ENCODE measurements at regions not wholly inside any gene's neighbourhood (a gene's known extent, or its start where the extent isn't known, plus 50 kb on each side); places are given as distances from the start of the nearest gene placed in this dataset.

GRCh38 chr4:96593422-96593821 is 753.5 kb downstream of the PDHA2 start:
- FAIRE-seq, result no peak

GRCh38 chr4:96598465-96598864 is 758.6 kb downstream of the PDHA2 start:
- no peak for FAIRE-seq

GRCh38 chr4:96599752-96600151 is 759.9 kb downstream of the PDHA2 start:
- FAIRE-seq, result no peak

GRCh38 chr4:96602661-96603060 is 762.8 kb downstream of the PDHA2 start:
- FAIRE-seq, result no peak

- FAIRE-seq, result no peak
Measured at GRCh38 chr4:96603641-96604040, 763.7 kb downstream of the PDHA2 start.

GRCh38 chr4:96606451-96606850 is 766.6 kb downstream of the PDHA2 start:
- FAIRE-seq, result no peak

- FAIRE-seq, result no peak
Measured at GRCh38 chr4:96626023-96626422, 786.1 kb downstream of the PDHA2 start.

GRCh38 chr4:96630839-96631238 is 790.9 kb downstream of the PDHA2 start:
- FAIRE-seq, result no peak

GRCh38 chr4:96637971-96638412 is 798.1 kb downstream of the PDHA2 start:
- FAIRE-seq, result no peak

- FAIRE-seq, result no peak
Measured at GRCh38 chr4:96639932-96640331, 800.0 kb downstream of the PDHA2 start.

- no peak for FAIRE-seq
Measured at GRCh38 chr4:96642490-96642889, 802.6 kb downstream of the PDHA2 start.

- FAIRE-seq, result no peak
Measured at GRCh38 chr4:96646146-96646545, 806.3 kb downstream of the PDHA2 start.

- FAIRE-seq, result no peak
Measured at GRCh38 chr4:96649536-96649935, 809.6 kb downstream of the PDHA2 start.

GRCh38 chr4:96652158-96652557 is 812.3 kb downstream of the PDHA2 start:
- no peak for FAIRE-seq

- FAIRE-seq, result no peak
Measured at GRCh38 chr4:96652821-96653220, 812.9 kb downstream of the PDHA2 start.

GRCh38 chr4:96654045-96654444 is 814.2 kb downstream of the PDHA2 start:
- FAIRE-seq, result no peak

GRCh38 chr4:96670381-96670780 is 830.5 kb downstream of the PDHA2 start:
- no peak for FAIRE-seq

GRCh38 chr4:96675416-96675815 is 835.5 kb downstream of the PDHA2 start:
- FAIRE-seq, result no peak

- no peak for FAIRE-seq
Measured at GRCh38 chr4:96675896-96676295, 836.0 kb downstream of the PDHA2 start.

GRCh38 chr4:96676754-96677435 is 837.0 kb downstream of the PDHA2 start:
- no peak for FAIRE-seq

GRCh38 chr4:96677499-96677898 is 837.6 kb downstream of the PDHA2 start:
- FAIRE-seq, result no peak

- no peak for FAIRE-seq
Measured at GRCh38 chr4:96681218-96681617, 841.3 kb downstream of the PDHA2 start.

- no peak for FAIRE-seq
Measured at GRCh38 chr4:96685691-96686090, 845.8 kb downstream of the PDHA2 start.

GRCh38 chr4:96691521-96691920 is 851.6 kb downstream of the PDHA2 start:
- no peak for FAIRE-seq

- FAIRE-seq, result no peak
Measured at GRCh38 chr4:96698831-96699230, 858.9 kb downstream of the PDHA2 start.

All from islet of Langerhans (tissue), 1 donor.